GM23338 (cell line): ENCODE measurements at regions not wholly inside any gene's neighbourhood (a gene's known extent, or its start where the extent isn't known, plus 50 kb on each side); places are given as distances from the start of the nearest gene placed in this dataset.

Source experiments
- ATAC-seq: fragments of 200-7000 bp; cut with Tn5 transposase; 3 replicates; pipeline ENCODE4 v1.9.1; 2020
- DNase-seq: peaks from one replicate; pipeline ENCODE4 v3.0.0-alpha.2; 2015; ENCODE audit warnings: low spot score
- H2AFZ ChIP-seq: fragments of 200-600 bp; sonication (generic); 2 replicates; pipeline ENCODE4 v1.8.0; 2016; ENCODE audit warnings: antibody characterized with exemption, mild to moderate bottlenecking, moderate library complexity
- H3F3A ChIP-seq: fragments of 200-600 bp; sonication (generic); replicated peaks from 2 replicates; pipeline ENCODE4 v1.8.0; 2017; ENCODE audit warnings: antibody characterized with exemption, mixed run types, low read depth
- H3K27ac ChIP-seq: fragments of 200-600 bp; sonication (generic); 2 replicates; pipeline ENCODE4 v1.6.1; 2016; ENCODE audit warnings: low read depth
- H3K27me3 ChIP-seq: fragments of 200-600 bp; sonication (generic); 2 replicates; pipeline ENCODE4 v1.8.0; 2016; ENCODE audit warnings: mild to moderate bottlenecking, mixed run types, moderate library complexity; ENCODE audit not compliant: insufficient read depth
- H3K36me3 ChIP-seq: fragments of 200-600 bp; sonication (generic); 2 replicates; pipeline ENCODE4 v1.8.0; 2016; ENCODE audit warnings: mild to moderate bottlenecking; ENCODE audit not compliant: insufficient read depth
- H3K4me1 ChIP-seq: fragments of 200-600 bp; sonication (generic); 2 replicates; pipeline ENCODE4 v1.8.0; 2016; ENCODE audit warnings: mild to moderate bottlenecking, moderate library complexity; ENCODE audit not compliant: insufficient read depth
- H3K4me2 ChIP-seq: fragments of 200-600 bp; sonication (generic); 2 replicates; pipeline ENCODE4 v1.7.1; 2017; ENCODE audit warnings: mixed run types
- H3K4me3 ChIP-seq: fragments of 200-600 bp; sonication (generic); 2 replicates; pipeline ENCODE4 v1.6.1; 2016; ENCODE audit warnings: mixed run types
- H3K79me2 ChIP-seq: fragments of 200-600 bp; sonication (generic); replicated peaks from 2 replicates; pipeline ENCODE4 v1.8.0; 2017; ENCODE audit warnings: mild to moderate bottlenecking; ENCODE audit not compliant: insufficient read depth
- H3K9me2 ChIP-seq: fragments of 200-600 bp; sonication (generic); 2 replicates; pipeline ENCODE4 v1.8.0; 2017; ENCODE audit not compliant: insufficient read depth
- H4K20me1 ChIP-seq: fragments of 200-600 bp; sonication (generic); replicated peaks from 2 replicates; pipeline ENCODE4 v1.8.0; 2017; ENCODE audit warnings: mild to moderate bottlenecking; ENCODE audit not compliant: insufficient read depth
- H3K27ac Mint-ChIP-seq: 2 replicates; pipeline ENCODE4 v1.8.0; 2020; ENCODE audit warnings: inconsistent platforms, mild to moderate bottlenecking, moderate library complexity, mixed read lengths
- H3K27me3 Mint-ChIP-seq: 3 replicates; pipeline ENCODE4 v1.8.0; 2022; ENCODE audit warnings: low read depth, mild to moderate bottlenecking, moderate library complexity, mixed read lengths, inconsistent platforms; ENCODE audit not compliant: insufficient read depth, poor library complexity
- H3K36me3 Mint-ChIP-seq: 3 replicates; pipeline ENCODE4 v1.8.0; 2021; ENCODE audit warnings: low read depth, mild to moderate bottlenecking, inconsistent platforms, moderate library complexity, mixed read lengths
- H3K4me1 Mint-ChIP-seq: 3 replicates; pipeline ENCODE4 v1.8.0; 2020; ENCODE audit warnings: mild to moderate bottlenecking, inconsistent platforms, mixed read lengths
- H3K4me3 Mint-ChIP-seq: 3 replicates; pipeline ENCODE4 v1.8.0; 2021; ENCODE audit warnings: moderate library complexity, mild to moderate bottlenecking, inconsistent platforms, mixed read lengths
- H3K9me3 Mint-ChIP-seq: 3 replicates; pipeline ENCODE4 v1.8.0; 2020; ENCODE audit warnings: moderate library complexity, mild to moderate bottlenecking, inconsistent platforms, mixed read lengths
- CREB1 ChIP-seq: fragments of 250-450 bp; sonication (Bioruptor Pico); IDR thresholded peaks from 2 replicates; pipeline ENCODE4 v1.5.0; 2020; ENCODE audit warnings: low read depth, mild to moderate bottlenecking, moderate library complexity
- CTCF ChIP-seq, 2 experiments: fragments of 200-600 bp in 1 of 2; sonication (generic) in 1 of 2; conservative IDR thresholded peaks; 2 replicates each; pipeline versions ENCODE4 v1.5.1 to v1.6.1; 2016 to 2017; ENCODE audit warnings: antibody characterized with exemption in 2 of 2, low read depth in 2 of 2, mild to moderate bottlenecking in 2 of 2, moderate library complexity in 1 of 2
- ETS1 ChIP-seq: IDR thresholded peaks from 2 replicates; pipeline ENCODE4 v1.6.1; 2016; ENCODE audit warnings: antibody characterized with exemption
- EZH2 ChIP-seq: fragments of 200-600 bp; sonication (generic); IDR thresholded peaks from one replicate; pipeline ENCODE4 v1.8.0; 2017; ENCODE audit warnings: antibody characterized with exemption, mild to moderate bottlenecking, low read depth; ENCODE audit not compliant: unreplicated experiment
- EZH2phosphoT487 ChIP-seq: fragments of 200-600 bp; sonication (generic); IDR thresholded peaks from one replicate; pipeline ENCODE4 v1.8.1; 2018; ENCODE audit warnings: antibody characterized with exemption; ENCODE audit not compliant: unreplicated experiment
- JUNB ChIP-seq: IDR thresholded peaks from one replicate; pipeline ENCODE4 v1.6.1; 2016; ENCODE audit warnings: antibody characterized with exemption; ENCODE audit not compliant: unreplicated experiment
- NANOG ChIP-seq: IDR thresholded peaks from 2 replicates; pipeline ENCODE4 v1.6.1; 2016; ENCODE audit warnings: antibody characterized with exemption, borderline replicate concordance
- POLR2AphosphoS5 ChIP-seq: IDR thresholded peaks from 2 replicates; pipeline ENCODE4 v1.6.1; 2016; ENCODE audit warnings: antibody characterized with exemption, low read depth
- REST ChIP-seq: IDR thresholded peaks from one replicate; pipeline ENCODE4 v1.6.1; 2018; ENCODE audit warnings: antibody characterized with exemption; ENCODE audit not compliant: unreplicated experiment
- STAT1 ChIP-seq: IDR thresholded peaks from one replicate; pipeline ENCODE4 v1.6.1; 2016; ENCODE audit warnings: antibody characterized with exemption; ENCODE audit not compliant: unreplicated experiment
- ZNF114 ChIP-seq: fragments of 250-450 bp; sonication (Bioruptor Pico); IDR thresholded peaks from 2 replicates; pipeline ENCODE4 v1.5.0; 2020; ENCODE audit warnings: mild to moderate bottlenecking, moderate library complexity
- ZNF331 ChIP-seq: fragments of 250-450 bp; sonication (Bioruptor Pico); IDR thresholded peaks from 2 replicates; pipeline ENCODE4 v1.5.0; 2020; ENCODE audit warnings: low read depth, mild to moderate bottlenecking, moderate library complexity
- ZNF462 ChIP-seq: fragments of 250-450 bp; sonication (Bioruptor Pico); IDR thresholded peaks from 2 replicates; pipeline ENCODE4 v1.5.0; 2020; ENCODE audit warnings: mild to moderate bottlenecking, moderate library complexity

GRCh38 chr1:29728703-29729102, 492.4 kb downstream of the PTPRU start:
- Histone ChIP-seq H2AFZ (no peak overlapping the region), H3K27me3 (no peaks in the 10 kb centered on the region), H3K4me3 (no peak overlapping the region), H3K79me2 (no peaks in the 10 kb centered on the region), H4K20me1 (no peaks in the 10 kb centered on the region), H3K9me2 (no peaks in the 10 kb centered on the region), H3K4me2 (no peak overlapping the region), H3K36me3 (no peaks in the 10 kb centered on the region), H3F3A (no peaks in the 10 kb centered on the region), H3K4me1 (no peaks in the 10 kb centered on the region), H3K27ac (no peak overlapping the region)
- no peak overlapping the region for H3K27ac Mint-ChIP-seq
- H3K4me3 Mint-ChIP-seq, result no peak overlapping the region
- H3K4me1 Mint-ChIP-seq, result no peaks in the 10 kb centered on the region; the same call in 2 of the 3 replicates
- TF ChIP-seq POLR2AphosphoS5 (no peak), ZNF331 (no peak), CREB1 (CRISPR knock-in tag) (no peak), REST (no peak), ZNF114 (CRISPR knock-in tag) (no peak), NANOG (no peak), EZH2 (no peak), CTCF (conservative IDR thresholded peaks at IDR 0.05; ENCODE audit: low read depth in 2 of 2) (no peak), ETS1 (no peak), EZH2phosphoT487 (no peak), ZNF462 (CRISPR knock-in tag) (no peak), JUNB (no peak), STAT1 (no peak)
- peaks cover 20% of the 10 kb centered on the region for H3K27me3 Mint-ChIP-seq
- ATAC-seq (no peak), DNase-seq (no peak)
- peaks cover 3% of the 10 kb centered on the region; the same call in 2 of the 3 replicates for H3K36me3 Mint-ChIP-seq
- peaks cover 23% of the 10 kb centered on the region for H3K9me3 Mint-ChIP-seq
